Stimulated activated naive CD8-positive, alpha-beta T cell treated with anti-CD3 and anti-CD28 coated beads, Interleukin-15, amount 100 ng/mL, for 72 hours (primary cell): ENCODE measurements at regions not wholly inside any gene's neighbourhood (a gene's known extent, or its start where the extent isn't known, plus 50 kb on each side); places are given as distances from the start of the nearest gene placed in this dataset.

Experiments
- ATAC-seq: fragments of 150-1000 bp; cut with Tn5 transposase; 2 replicates; pipeline ENCODE4 v1.10.0; 2021; ENCODE audit warnings: mild to moderate bottlenecking, moderate library complexity
- DNase-seq, 2 donors: peaks; one replicate each; pipeline ENCODE4 v3.0.0; 2021 to 2022
- H3K27ac Mint-ChIP-seq, 2 donors: one replicate each; pipeline ENCODE4 v1.8.0; 2022; ENCODE audit warnings: mild to moderate bottlenecking in 2 of 2, mixed read lengths in 2 of 2, moderate library complexity in 2 of 2
- H3K27me3 Mint-ChIP-seq: one replicate; pipeline ENCODE4 v1.8.0; 2022; ENCODE audit warnings: mixed read lengths
- H3K4me1 Mint-ChIP-seq: one replicate; pipeline ENCODE4 v1.8.0; 2022; ENCODE audit warnings: mild to moderate bottlenecking, mixed read lengths
- H3K4me3 Mint-ChIP-seq, 2 donors: one replicate each; pipeline ENCODE4 v1.8.0; 2022; ENCODE audit warnings: mild to moderate bottlenecking in 2 of 2, mixed read lengths in 2 of 2, moderate library complexity in 1 of 2
- H3K9me3 Mint-ChIP-seq, 2 donors: one replicate each; pipeline ENCODE4 v1.8.0; 2022; ENCODE audit warnings: mixed read lengths in 2 of 2

- peaks cover 10% of the 10 kb centered on the region for H3K4me1 Mint-ChIP-seq
- no peak overlapping the region for H3K4me3 Mint-ChIP-seq
- ATAC-seq (no peak), DNase-seq (no peak)
- H3K27me3 Mint-ChIP-seq, result no peaks in the 10 kb centered on the region
- H3K9me3 Mint-ChIP-seq, result no peaks in the 10 kb centered on the region
- no peak overlapping the region for H3K27ac Mint-ChIP-seq
These were observed 84.3 kb upstream of the GRB10 start for GRCh38 chr7:50867034-50867356.

GRCh38 chr7:50866343-50867033 is 83.8 kb upstream of the GRB10 start:
- peaks cover 10% of the 10 kb centered on the region for H3K4me1 Mint-ChIP-seq
- H3K9me3 Mint-ChIP-seq, result no peaks in the 10 kb centered on the region
- ATAC-seq (no peak), DNase-seq (no peak)
- no peaks in the 10 kb centered on the region for H3K27me3 Mint-ChIP-seq
- H3K27ac Mint-ChIP-seq, result no peak overlapping the region
- no peak overlapping the region for H3K4me3 Mint-ChIP-seq

- DNase-seq (no peak), ATAC-seq (no peak)
- Mint-ChIP-seq H3K9me3 (no peaks in the 10 kb centered on the region), H3K4me3 (no peak overlapping the region), H3K27me3 (no peaks in the 10 kb centered on the region), H3K4me1 (peaks cover 10% of the 10 kb centered on the region), H3K27ac (no peak overlapping the region)
These were observed 82.8 kb upstream of the GRB10 start for GRCh38 chr7:50865450-50865849.

DNA sequence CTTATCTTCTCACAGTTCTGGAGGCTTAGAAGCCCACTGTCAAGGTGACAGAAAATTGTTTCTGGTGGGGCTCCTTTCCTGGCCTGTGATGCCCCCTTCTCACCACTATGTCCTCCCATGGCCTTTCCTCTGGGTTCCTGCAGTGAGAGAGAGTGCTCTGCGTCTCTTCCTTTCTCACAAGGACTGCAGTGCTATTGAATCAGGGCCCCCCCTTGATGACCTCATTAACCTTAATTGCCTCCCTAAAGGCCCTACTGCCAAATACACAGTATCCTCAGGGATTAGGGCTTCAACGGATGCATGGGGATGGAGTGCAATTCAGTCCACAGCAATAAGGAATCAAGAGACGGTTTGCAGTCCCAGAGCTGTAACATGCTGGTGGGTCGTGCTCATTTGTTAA is 82.0 kb upstream of the GRB10 start:
- Mint-ChIP-seq H3K4me3 (no peak overlapping the region), H3K4me1 (peaks cover 10% of the 10 kb centered on the region), H3K9me3 (no peaks in the 10 kb centered on the region), H3K27ac (no peak overlapping the region), H3K27me3 (no peaks in the 10 kb centered on the region)
- no peak for ATAC-seq
- no peak for DNase-seq

GRCh38 chr7:50863053-50863452 is 80.4 kb upstream of the GRB10 start:
- no peaks in the 10 kb centered on the region for H3K27me3 Mint-ChIP-seq
- H3K4me1 Mint-ChIP-seq, result peaks cover 10% of the 10 kb centered on the region
- no peak overlapping the region for H3K4me3 Mint-ChIP-seq
- no peak overlapping the region for H3K27ac Mint-ChIP-seq
- no peaks in the 10 kb centered on the region for H3K9me3 Mint-ChIP-seq
- no peak for ATAC-seq
- DNase-seq, result no peak

DNA sequence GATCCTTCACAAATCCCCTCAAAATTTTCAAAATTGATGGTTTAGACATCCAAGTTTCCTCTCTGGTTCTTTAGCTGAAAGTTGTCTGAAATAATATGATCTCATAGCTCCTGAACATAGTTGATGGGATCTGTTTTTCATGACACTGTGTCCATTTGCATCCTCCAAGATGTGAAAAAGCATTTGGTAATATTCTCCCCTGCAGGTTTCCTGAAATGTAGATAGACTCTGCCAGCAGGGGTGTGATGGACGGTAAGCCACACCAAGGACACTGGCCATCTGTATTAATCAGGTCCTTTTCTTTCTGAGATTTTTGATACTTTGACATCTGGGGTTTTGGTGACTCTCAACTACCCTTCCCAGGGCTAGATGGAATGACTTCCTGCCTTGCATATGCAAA is 79.6 kb upstream of the GRB10 start:
- Mint-ChIP-seq H3K27ac (no peak overlapping the region), H3K9me3 (no peaks in the 10 kb centered on the region), H3K27me3 (no peaks in the 10 kb centered on the region), H3K4me3 (no peak overlapping the region), H3K4me1 (peaks cover 10% of the 10 kb centered on the region)
- DNase-seq (no peak), ATAC-seq (no peak)

GRCh38 chr7:50860598-50860997 is 77.9 kb upstream of the GRB10 start:
- Mint-ChIP-seq H3K4me3 (no peak overlapping the region), H3K27ac (no peak overlapping the region), H3K27me3 (no peaks in the 10 kb centered on the region), H3K4me1 (peaks cover 10% of the 10 kb centered on the region), H3K9me3 (no peaks in the 10 kb centered on the region)
- ATAC-seq (no peak), DNase-seq (no peak)

GRCh38 chr7:50860174-50860573 is 77.5 kb upstream of the GRB10 start:
- DNase-seq (no peak), ATAC-seq (no peak)
- no peaks in the 10 kb centered on the region for H3K9me3 Mint-ChIP-seq
- no peaks in the 10 kb centered on the region for H3K27me3 Mint-ChIP-seq
- H3K27ac Mint-ChIP-seq, result no peak overlapping the region
- H3K4me3 Mint-ChIP-seq, result no peak overlapping the region
- peaks cover 10% of the 10 kb centered on the region for H3K4me1 Mint-ChIP-seq

DNA sequence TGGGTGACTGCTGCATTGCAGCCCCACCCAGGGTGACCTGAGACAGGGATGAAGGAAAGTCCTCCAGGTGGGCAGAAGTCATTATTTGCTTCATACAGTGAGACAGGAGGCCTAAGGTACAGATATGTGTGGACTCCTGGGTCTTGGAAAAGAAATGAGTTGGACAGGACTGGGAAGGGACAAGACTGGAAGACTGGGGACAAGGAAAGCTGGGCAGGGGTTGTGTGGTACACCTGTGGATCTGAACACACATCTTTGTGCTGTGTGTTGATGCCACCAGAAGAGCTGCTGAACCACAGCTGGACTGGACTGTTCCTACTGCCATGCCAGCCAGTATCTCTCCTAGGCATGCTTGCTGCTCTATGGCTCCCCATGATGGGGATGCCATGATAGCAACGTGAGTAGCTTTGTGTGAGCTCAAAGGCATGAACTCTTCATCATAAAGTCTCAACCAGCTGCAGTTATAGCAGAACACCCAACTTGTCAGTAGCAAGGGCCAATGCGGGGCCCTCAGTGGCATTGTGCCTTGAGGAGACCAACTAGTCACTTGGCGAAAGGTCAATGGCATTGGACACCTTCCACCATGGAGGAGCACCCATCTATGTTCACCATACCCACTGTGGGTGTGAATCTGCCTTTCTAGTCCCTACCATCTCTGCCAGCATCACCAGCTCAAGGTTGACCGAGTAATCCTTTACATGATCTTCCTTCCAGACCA is 76.0 kb upstream of the GRB10 start:
- peaks cover 9% of the 10 kb centered on the region for H3K4me1 Mint-ChIP-seq
- H3K27ac Mint-ChIP-seq, result no peak overlapping the region
- no peaks in the 10 kb centered on the region for H3K9me3 Mint-ChIP-seq
- H3K4me3 Mint-ChIP-seq, result no peak overlapping the region
- DNase-seq (no peak), ATAC-seq (no peak)
- H3K27me3 Mint-ChIP-seq, result no peaks in the 10 kb centered on the region

DNA sequence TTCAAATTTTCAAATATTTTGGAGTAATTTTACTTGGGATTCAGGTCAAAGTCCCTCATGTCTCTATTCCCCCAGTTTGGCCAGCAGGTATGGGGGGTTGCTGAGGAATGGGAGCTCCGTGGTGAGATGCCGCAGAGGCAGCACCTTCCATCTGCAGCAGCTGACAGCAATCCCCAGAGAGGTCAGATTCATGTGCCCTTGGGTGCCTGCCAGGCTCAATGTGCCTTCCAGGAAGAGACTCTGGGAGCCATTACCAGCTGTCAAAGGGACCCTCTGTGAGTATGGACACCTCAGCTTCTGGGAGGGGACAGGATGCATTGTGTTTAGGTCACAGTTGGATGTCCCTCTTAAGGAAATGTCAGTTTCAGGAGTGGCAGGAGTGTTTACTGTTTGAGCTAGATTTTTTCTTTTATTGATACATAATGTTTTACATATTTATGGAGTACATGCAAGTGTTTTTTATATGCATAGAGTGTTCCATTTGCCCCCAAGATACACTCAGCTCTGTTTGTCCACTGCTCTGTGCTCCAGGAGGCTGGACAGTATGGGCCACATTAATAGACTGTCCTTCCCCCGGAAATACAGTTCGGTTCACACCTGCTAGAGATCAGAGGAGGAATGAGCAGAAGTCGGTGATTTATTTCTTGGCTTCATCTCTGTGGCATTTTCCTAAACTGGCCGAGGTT is 75.3 kb upstream of the GRB10 start:
- no peaks in the 10 kb centered on the region for H3K9me3 Mint-ChIP-seq
- no peak for ATAC-seq
- no peak overlapping the region for H3K4me3 Mint-ChIP-seq
- DNase-seq, result no peak
- no peak overlapping the region for H3K27ac Mint-ChIP-seq
- H3K27me3 Mint-ChIP-seq, result no peaks in the 10 kb centered on the region
- H3K4me1 Mint-ChIP-seq, result peaks cover 2% of the 10 kb centered on the region

DNA sequence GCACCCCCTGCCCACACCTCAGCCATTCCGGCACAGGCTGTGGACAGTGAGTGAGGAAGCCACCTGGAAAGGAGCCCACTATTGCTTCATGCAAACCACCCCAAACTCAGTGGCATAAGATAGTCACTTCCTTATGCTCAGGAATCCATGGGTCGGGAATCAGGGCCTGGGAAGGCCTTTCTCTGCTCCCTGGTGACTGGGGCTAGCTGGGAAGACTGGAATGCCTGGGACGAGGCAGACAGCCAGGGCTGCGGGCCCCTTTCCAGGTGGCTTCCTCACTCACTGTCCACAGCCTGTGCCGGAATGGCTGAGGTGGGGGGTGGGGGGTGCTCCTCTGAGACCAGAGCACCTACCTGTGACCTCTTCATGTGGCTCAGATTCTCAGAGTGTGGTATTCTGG is 74.1 kb upstream of the GRB10 start:
- no peak for DNase-seq
- Mint-ChIP-seq H3K27me3 (no peaks in the 10 kb centered on the region), H3K4me3 (no peak overlapping the region), H3K9me3 (no peaks in the 10 kb centered on the region), H3K4me1 (no peaks in the 10 kb centered on the region), H3K27ac (no peak overlapping the region)
- no peak for ATAC-seq

- no peak overlapping the region for H3K4me3 Mint-ChIP-seq
- no peaks in the 10 kb centered on the region for H3K9me3 Mint-ChIP-seq
- no peak overlapping the region for H3K27ac Mint-ChIP-seq
- no peaks in the 10 kb centered on the region for H3K4me1 Mint-ChIP-seq
- ATAC-seq, result no peak
- H3K27me3 Mint-ChIP-seq, result no peaks in the 10 kb centered on the region
- no peak for DNase-seq
These were observed 73.5 kb upstream of the GRB10 start for GRCh38 chr7:50856231-50856630.

GRCh38 chr7:50855526-50855925 is 72.8 kb upstream of the GRB10 start:
- Mint-ChIP-seq H3K4me3 (no peak overlapping the region), H3K9me3 (no peaks in the 10 kb centered on the region), H3K27ac (no peak overlapping the region)

DNA sequence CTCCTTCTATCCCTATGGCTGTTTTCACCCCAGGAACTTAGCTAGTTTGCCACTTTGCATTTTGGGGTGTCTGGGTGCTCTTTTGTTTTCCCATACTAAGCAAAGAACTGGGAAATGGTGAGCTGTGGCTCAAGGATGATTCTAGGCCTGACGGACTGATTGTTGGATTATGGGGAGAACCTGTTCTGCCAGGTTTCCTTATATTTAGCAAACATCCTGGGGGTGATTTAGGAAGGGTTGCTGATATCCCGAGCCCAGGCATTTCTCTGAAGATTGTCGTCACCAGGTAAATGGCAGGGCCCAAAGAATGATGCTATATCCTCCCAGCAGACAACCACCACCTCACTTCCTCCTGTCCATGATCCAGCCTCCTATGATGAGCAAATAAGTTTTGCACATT is 72.1 kb upstream of the GRB10 start:
- Mint-ChIP-seq H3K4me3 (no peak overlapping the region), H3K27me3 (no peaks in the 10 kb centered on the region), H3K9me3 (no peaks in the 10 kb centered on the region), H3K27ac (no peak overlapping the region), H3K4me1 (no peaks in the 10 kb centered on the region)
- ATAC-seq, result no peak
- no peak for DNase-seq

More at GRCh38 chr7:50855526-50855925, 72.8 kb upstream of the GRB10 start:
- DNase-seq, result no peak
- Mint-ChIP-seq H3K27me3 (no peaks in the 10 kb centered on the region), H3K4me1 (no peaks in the 10 kb centered on the region)
- peak; percentile 11 for ATAC-seq

- DNase-seq, result no peak
These were observed 71.6 kb upstream of the GRB10 start for GRCh38 chr7:50854247-50854646.

GRCh38 chr7:50853311-50853710 is 70.6 kb upstream of the GRB10 start:
- ATAC-seq (no peak), DNase-seq (no peak)
- H3K27me3 Mint-ChIP-seq, result no peaks in the 10 kb centered on the region
- no peak overlapping the region for H3K4me3 Mint-ChIP-seq
- H3K27ac Mint-ChIP-seq, result no peak overlapping the region
- H3K4me1 Mint-ChIP-seq, result no peaks in the 10 kb centered on the region
- H3K9me3 Mint-ChIP-seq, result no peaks in the 10 kb centered on the region

More at GRCh38 chr7:50854247-50854646, 71.6 kb upstream of the GRB10 start:
- H3K9me3 Mint-ChIP-seq, result no peaks in the 10 kb centered on the region
- H3K4me1 Mint-ChIP-seq, result no peaks in the 10 kb centered on the region
- no peaks in the 10 kb centered on the region for H3K27me3 Mint-ChIP-seq
- H3K4me3 Mint-ChIP-seq, result no peak overlapping the region
- H3K27ac Mint-ChIP-seq, result no peak overlapping the region
- ATAC-seq, result no peak
